Adipocyte (in vitro differentiated cells): ENCODE measurements at regions not wholly inside any gene's neighbourhood (a gene's known extent, or its start where the extent isn't known, plus 50 kb on each side); places are given as distances from the start of the nearest gene placed in this dataset.

Source experiments
- DNase-seq: peaks from one replicate; pipeline ENCODE4 v3.0.0-alpha.2; 2015; ENCODE audit warnings: low read depth
- H3K27me3 ChIP-seq: replicated peaks from 2 replicates; pipeline ENCODE4 v1.7.0; 2013; ENCODE audit warnings: mild to moderate bottlenecking, low read length, moderate library complexity; ENCODE audit not compliant: control insufficient read depth, insufficient read depth
- H3K36me3 ChIP-seq: 2 replicates; pipeline ENCODE4 v1.7.0; 2013; ENCODE audit warnings: low read length, mild to moderate bottlenecking, moderate library complexity; ENCODE audit not compliant: control insufficient read depth, insufficient read depth, severe bottlenecking
- H3K4me1 ChIP-seq: 2 replicates; pipeline ENCODE4 v1.7.0; 2013; ENCODE audit warnings: mild to moderate bottlenecking, low read length, moderate library complexity; ENCODE audit not compliant: control insufficient read depth, insufficient read depth
- H3K4me3 ChIP-seq: 2 replicates; pipeline ENCODE4 v1.7.0; 2013; ENCODE audit warnings: mild to moderate bottlenecking, low read length, moderate library complexity
- H3K9ac ChIP-seq: 2 replicates; pipeline ENCODE4 v1.7.0; 2013; ENCODE audit warnings: mild to moderate bottlenecking, low read length, moderate library complexity
- H3K9me3 ChIP-seq: 2 replicates; pipeline ENCODE4 v1.7.0; 2013; ENCODE audit warnings: mild to moderate bottlenecking, low read length, moderate library complexity; ENCODE audit not compliant: control insufficient read depth

DNA sequence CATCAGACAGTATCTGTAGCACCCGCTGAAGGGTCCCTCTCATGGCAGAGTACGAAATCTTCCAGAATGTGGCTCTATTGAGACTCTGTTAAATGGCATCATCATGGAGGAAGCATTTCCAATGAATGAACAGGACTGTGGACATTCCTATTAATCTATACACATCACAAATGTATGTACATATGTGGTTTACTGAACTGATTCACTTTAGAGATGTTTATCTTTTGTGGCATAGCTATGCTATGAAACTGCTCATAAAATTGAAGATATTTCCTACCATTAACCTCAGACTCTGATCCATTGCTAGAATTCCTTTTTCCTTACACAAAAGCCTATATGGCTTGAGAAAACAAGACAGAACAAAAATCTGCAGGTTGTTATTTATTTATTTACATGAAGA lies 259.6 kb upstream of the RRP15 start:
- H3K4me3 ChIP-seq: no peak overlapping the region

DNA sequence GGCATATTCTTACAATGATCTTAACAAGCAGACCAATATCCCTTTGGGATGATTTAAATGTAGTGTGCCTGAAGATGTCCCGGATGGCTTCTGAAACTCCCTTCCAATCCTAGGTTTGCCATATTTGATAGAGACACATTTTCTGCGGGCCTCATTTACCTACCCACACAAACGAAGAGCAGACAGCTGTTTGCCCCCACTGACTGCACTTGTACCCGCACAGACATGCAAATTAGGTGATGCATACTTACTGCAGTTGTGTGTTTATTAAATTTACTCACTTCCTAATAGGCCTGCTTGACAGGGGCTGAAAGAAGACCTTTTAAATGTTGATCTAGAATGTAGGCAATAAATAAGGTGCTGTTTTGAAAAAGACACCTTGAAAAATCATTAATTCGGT lies 257.9 kb upstream of the RRP15 start:
- H3K4me1 ChIP-seq: peaks cover 6% of the 10 kb centered on the region
- no peaks in the 10 kb centered on the region for H3K27me3 ChIP-seq
- H3K4me3 ChIP-seq: no peak overlapping the region
- H3K36me3 ChIP-seq: no peaks in the 10 kb centered on the region
- no peak overlapping the region for H3K9ac ChIP-seq
- no peak for DNase-seq
- H3K9me3 ChIP-seq: no peaks in the 10 kb centered on the region

More for the DNA sequence above, 259.6 kb upstream of the RRP15 start:
- no peak overlapping the region for H3K9ac ChIP-seq
- H3K9me3 ChIP-seq: no peaks in the 10 kb centered on the region
- no peaks in the 10 kb centered on the region for H3K27me3 ChIP-seq
- peak; percentile 36 for DNase-seq
- no peaks in the 10 kb centered on the region for H3K4me1 ChIP-seq
- no peaks in the 10 kb centered on the region for H3K36me3 ChIP-seq

DNA sequence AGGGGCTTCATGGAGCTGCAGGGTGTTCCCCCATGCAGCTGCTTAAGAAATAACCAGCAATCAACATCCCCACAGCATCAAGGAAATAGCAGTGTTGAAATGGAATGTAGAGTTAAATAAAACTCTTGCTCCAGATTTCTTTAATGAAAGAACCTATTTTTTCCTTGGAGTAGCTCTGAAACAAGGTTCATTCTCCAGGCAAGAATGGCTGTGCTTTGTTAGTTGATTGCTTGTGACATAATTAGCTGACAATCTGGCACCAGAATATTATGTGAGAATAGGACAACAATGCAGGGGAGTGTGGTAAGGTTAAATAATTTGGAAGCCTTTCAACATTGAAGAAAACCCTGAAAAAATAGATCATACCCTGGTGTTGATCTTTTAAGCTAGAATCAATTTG lies 254.2 kb upstream of the RRP15 start:
- no peak overlapping the region for H3K4me3 ChIP-seq
- no peaks in the 10 kb centered on the region for H3K36me3 ChIP-seq
- H3K9ac ChIP-seq: no peak overlapping the region
- peak; percentile 2 for DNase-seq
- peaks cover 7% of the 10 kb centered on the region for H3K4me1 ChIP-seq
- no peaks in the 10 kb centered on the region for H3K27me3 ChIP-seq
- H3K9me3 ChIP-seq: no peaks in the 10 kb centered on the region

DNA sequence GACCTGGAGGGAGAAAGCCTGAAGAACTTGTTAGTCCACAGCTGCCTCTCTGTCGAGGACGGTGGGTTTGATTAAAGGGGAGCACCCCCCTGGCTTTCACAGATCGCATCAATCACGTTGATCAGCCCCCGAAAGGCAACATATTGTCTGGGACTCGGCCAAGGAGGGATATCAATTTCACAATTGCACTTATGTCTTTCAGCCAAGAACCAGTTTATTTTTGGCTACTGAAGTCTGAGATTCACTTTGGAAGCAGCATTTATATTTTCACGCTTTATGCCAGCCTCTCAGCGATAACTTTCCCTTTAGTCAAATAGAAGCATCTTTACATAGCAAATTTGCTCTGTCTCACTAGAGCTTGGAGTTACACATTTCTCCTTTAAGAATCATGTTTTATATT lies 253.2 kb upstream of the RRP15 start:
- Histone ChIP-seq H3K9ac (no peak overlapping the region), H3K4me1 (peaks cover 7% of the 10 kb centered on the region), H3K4me3 (no peak overlapping the region), H3K9me3 (no peaks in the 10 kb centered on the region), H3K27me3 (no peaks in the 10 kb centered on the region), H3K36me3 (no peaks in the 10 kb centered on the region)
- DNase-seq: no peak

DNA sequence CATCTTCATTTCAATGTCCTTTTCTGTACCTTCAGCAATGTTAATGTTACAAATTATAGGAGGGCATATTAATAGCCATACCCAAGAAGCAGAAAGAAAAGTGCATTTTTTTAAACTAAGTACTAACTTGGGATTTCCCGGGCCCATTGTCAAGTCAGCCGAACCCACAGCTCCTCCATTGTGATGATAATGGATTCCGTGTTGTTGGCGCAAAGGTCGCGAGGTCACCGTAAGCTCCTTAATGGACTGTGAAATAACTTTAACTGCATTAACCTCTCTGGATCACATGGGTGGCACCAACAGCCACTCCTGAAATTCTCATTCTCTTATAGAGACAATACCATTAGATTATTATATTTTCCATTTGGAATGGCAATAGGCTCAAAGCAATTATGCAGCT lies 250.6 kb upstream of the RRP15 start:
- Histone ChIP-seq H3K4me3 (no peak overlapping the region), H3K9me3 (no peaks in the 10 kb centered on the region), H3K36me3 (no peaks in the 10 kb centered on the region), H3K4me1 (peaks cover 7% of the 10 kb centered on the region), H3K9ac (no peak overlapping the region), H3K27me3 (no peaks in the 10 kb centered on the region)
- no peak for DNase-seq

DNA sequence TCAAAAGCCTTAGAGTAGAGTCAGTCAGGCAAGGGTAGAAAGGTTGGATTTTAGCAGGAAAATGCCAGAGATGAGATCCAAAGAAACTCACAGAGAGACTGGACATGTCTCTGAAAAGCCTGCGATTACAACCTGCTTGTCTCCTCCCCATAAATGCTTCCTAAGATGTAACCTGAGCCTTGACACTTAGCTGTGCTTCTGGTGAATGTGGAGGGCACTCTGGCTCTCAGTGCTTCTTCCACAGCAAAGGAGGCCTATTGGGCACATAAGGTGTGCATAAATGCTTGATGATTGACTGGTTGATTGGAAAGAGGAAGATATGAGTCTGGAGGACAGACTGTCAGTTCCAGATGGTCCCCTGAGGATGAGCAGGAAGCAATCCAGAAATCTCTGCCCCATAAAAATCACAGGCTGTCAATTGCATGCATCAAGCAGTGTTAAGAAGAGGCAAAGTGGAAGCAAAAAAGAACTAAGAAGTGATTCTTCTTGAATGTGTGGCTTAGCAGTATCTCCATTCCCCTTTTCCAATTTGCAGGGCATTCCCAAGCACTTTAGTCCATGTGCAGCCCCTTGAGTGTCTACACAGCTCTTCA lies 236.2 kb upstream of the RRP15 start:
- Histone ChIP-seq H3K4me1 (no peaks in the 10 kb centered on the region), H3K9ac (no peak overlapping the region), H3K36me3 (no peaks in the 10 kb centered on the region), H3K27me3 (no peaks in the 10 kb centered on the region), H3K4me3 (no peak overlapping the region), H3K9me3 (no peaks in the 10 kb centered on the region)
- no peak for DNase-seq

DNA sequence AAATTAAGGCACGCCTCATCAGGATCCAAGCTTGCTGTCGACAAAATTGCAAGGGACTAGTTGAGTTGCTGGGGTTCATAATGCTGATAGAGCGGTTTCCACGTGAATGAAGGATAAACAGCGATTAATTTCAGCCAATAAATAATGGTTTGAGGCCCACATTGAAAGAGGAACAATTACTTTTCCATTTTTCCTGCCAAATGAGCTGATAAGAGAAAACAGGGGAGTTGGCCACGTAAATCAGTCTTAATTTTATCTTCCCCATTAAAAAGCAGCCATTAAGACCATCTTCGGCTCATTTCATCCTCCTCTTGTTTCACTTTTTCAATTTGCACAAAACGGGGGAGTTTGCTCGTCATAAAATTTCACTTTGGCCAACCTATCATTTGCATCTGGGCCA lies 235.5 kb upstream of the RRP15 start:
- Histone ChIP-seq H3K36me3 (no peaks in the 10 kb centered on the region), H3K4me3 (no peak overlapping the region), H3K9ac (no peak overlapping the region), H3K27me3 (no peaks in the 10 kb centered on the region), H3K9me3 (no peaks in the 10 kb centered on the region), H3K4me1 (no peaks in the 10 kb centered on the region)
- DNase-seq: no peak

DNA sequence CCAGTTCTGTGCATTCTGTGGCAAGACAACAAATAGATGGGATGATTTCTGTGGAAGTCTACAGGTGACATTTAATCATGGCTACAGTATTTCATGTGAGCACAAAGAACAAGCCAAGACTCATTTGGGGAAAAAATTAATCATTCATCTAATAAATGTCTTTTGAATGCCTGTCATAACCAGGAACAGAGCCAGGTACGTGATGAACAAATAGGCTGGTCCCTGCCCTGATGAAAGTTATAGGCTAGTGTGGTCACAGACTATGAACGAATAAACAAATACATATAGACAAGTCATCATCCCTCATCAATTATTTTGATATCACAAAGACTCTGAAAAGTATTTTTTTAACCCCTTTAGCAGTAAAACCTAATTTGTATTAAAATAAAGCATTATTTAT lies 226.4 kb upstream of the RRP15 start:
- H3K27me3 ChIP-seq: no peaks in the 10 kb centered on the region

DNA sequence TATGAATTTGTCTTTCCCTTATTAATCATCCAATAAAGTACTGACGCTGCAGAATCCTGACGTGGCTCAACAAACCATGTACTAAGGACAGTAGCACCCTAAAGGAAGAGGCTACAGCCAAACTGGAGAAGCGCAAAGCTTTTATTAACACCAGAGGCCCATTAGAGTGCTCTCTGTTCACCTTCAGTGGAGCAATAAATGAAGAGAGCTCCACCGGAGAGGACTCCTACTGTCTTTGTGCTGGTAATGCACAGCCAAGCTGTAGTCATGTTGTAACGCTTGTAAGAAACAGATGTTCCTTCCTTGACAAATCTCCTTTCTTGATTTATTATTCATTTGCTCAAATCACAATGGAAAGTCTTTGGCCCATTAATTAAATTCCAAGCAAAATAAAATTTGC lies 220.7 kb upstream of the RRP15 start:
- no peaks in the 10 kb centered on the region for H3K27me3 ChIP-seq
- peaks cover 6% of the 10 kb centered on the region for H3K9me3 ChIP-seq
- no peak for DNase-seq
- H3K4me1 ChIP-seq: no peaks in the 10 kb centered on the region
- H3K9ac ChIP-seq: no peak overlapping the region
- H3K4me3 ChIP-seq: no peak overlapping the region
- no peaks in the 10 kb centered on the region for H3K36me3 ChIP-seq

More for the DNA sequence above, 226.4 kb upstream of the RRP15 start:
- H3K9ac ChIP-seq: no peak overlapping the region
- no peak overlapping the region for H3K4me3 ChIP-seq
- no peaks in the 10 kb centered on the region for H3K9me3 ChIP-seq
- H3K36me3 ChIP-seq: no peaks in the 10 kb centered on the region
- no peaks in the 10 kb centered on the region for H3K4me1 ChIP-seq
- DNase-seq: no peak

DNA sequence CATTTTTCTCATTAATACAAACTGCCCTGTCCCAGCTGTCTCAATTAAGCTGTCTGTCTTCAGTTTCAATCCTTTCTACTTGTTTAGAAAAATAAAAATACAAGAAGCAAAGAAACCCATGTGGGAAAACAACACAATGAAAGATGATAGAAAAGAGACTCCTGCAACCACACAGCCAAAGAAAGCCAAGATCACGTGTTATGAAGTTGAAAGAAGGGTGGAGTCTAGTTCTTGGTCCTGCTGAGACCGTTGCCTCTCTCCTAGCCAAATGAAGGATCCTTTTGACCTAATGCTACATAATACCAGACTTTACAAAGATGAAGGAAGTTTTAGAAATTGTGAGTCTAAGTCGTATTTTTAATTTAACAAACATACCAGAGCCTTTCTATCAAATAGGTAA lies 218.8 kb upstream of the RRP15 start:
- Histone ChIP-seq H3K4me3 (no peak overlapping the region), H3K4me1 (no peaks in the 10 kb centered on the region), H3K27me3 (no peaks in the 10 kb centered on the region), H3K9ac (no peak overlapping the region), H3K9me3 (peaks cover 6% of the 10 kb centered on the region), H3K36me3 (no peaks in the 10 kb centered on the region)
- DNase-seq: no peak

DNA sequence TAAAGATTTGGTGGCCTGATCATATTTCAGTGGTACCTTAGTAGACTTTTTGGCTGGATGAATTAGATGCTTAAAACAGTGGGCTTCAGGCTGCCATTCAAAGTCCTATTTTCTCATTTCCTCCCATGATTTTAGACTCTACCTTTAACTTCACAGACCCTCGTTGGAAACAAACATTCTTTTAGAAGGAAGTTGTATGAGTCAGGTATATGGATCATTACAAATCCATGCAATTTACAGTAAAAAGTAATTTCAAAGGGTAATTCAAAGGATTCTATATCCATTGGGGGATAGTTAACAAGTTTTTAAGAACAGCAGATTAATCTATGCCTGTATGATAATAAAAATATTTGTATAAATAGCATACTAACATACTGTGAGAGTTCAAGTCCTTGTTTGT lies 216.9 kb upstream of the RRP15 start:
- Histone ChIP-seq H3K9ac (no peak overlapping the region), H3K27me3 (no peaks in the 10 kb centered on the region), H3K4me3 (no peak overlapping the region), H3K9me3 (peaks cover 6% of the 10 kb centered on the region), H3K36me3 (no peaks in the 10 kb centered on the region), H3K4me1 (no peaks in the 10 kb centered on the region)
- no peak for DNase-seq

DNA sequence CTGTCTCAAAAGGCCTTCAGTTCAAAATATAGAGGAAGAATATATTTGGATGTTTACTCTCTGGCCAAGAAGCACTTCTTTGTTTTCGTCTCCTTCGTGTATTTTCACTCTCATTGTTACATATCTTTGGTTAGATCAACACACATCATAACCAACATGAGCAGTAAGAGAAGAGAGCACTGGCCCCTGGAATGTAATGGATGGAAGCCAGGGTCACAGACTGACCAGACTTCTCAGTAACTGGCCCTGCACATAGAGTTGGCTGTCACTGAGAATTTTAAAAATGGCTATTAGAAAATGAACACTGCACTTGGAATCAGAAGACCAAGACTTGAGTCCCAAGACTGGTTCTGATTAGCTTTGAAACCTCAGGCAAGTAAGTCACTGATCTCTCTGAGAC lies 215.9 kb upstream of the RRP15 start:
- no peaks in the 10 kb centered on the region for H3K36me3 ChIP-seq
- H3K4me1 ChIP-seq: no peaks in the 10 kb centered on the region
- no peaks in the 10 kb centered on the region for H3K27me3 ChIP-seq
- H3K9me3 ChIP-seq: peaks cover 5% of the 10 kb centered on the region
- no peak overlapping the region for H3K9ac ChIP-seq
- DNase-seq: no peak
- no peak overlapping the region for H3K4me3 ChIP-seq
